ENCODE measurements at regions not wholly inside any gene's neighbourhood (a gene's known extent, or its start where the extent isn't known, plus 50 kb on each side); places are given as distances from the start of the nearest gene placed in this dataset.
A peak's percentile ranks its signal among the peaks of the same experiment; 100 is the strongest.

DNA sequence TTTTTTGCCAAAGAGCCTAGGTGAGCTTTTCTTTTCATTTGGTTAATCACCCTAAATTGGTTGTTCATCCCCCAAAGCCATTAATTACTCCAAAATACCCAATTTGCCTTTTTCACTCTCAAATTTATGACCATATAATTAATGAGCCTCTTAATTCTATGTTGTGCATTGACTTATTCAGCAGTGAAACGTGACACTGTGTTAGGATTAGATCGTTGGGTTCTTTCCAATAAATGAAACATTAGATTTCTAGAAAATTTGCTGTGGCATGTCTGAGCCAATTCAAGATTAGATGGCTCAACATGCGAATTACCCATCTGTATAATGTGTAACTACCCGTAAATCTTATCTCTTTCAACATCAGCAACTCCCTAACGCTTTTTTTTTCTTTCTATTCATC is 273.4 kb downstream of the BMP4 start:
- no peak for DNase-seq (ENCODE audit: low read depth)
- no peak overlapping the region for H3K4me3 ChIP-seq (ENCODE audit: low read depth, low read length)
- no peak for TF ChIP-seq CTCF (conservative IDR thresholded peaks at IDR 0.05; ENCODE audit: low read depth, low read length)

GRCh38 chr14:53672526-53672925 is 284.1 kb downstream of the BMP4 start:
- no peak for DNase-seq (ENCODE audit: low read depth)
- TF ChIP-seq CTCF (conservative IDR thresholded peaks at IDR 0.05; ENCODE audit: low read depth, low read length) = no peak
- H3K4me3 ChIP-seq (ENCODE audit: low read depth, low read length) = no peak overlapping the region

GRCh38 chr14:53670701-53671100 is 285.9 kb downstream of the BMP4 start:
- DNase-seq (ENCODE audit: low read depth) = peak; percentile 36
- H3K4me3 ChIP-seq (ENCODE audit: low read depth, low read length) = no peak overlapping the region
- TF ChIP-seq CTCF (conservative IDR thresholded peaks at IDR 0.05; ENCODE audit: low read depth, low read length) = no peak

DNA sequence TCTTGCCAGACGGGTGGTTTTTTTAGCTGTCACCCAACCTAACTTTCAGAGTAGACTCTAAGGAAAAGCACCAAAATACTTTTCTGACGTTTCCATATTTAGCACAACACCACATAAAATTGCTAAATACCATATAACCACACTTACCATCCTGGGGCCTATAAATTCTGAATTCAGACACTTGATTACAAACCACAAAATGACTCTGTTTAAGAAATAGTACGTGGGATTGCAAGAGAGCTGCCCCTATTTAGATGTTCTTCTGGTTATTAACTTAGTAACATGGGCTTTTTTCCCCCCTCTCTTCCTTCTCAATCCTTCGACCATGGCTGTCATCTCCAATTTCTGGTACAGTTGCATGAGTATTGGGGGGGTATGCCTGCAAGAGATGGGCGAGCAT is 287.7 kb downstream of the BMP4 start:
- no peak for TF ChIP-seq CTCF (conservative IDR thresholded peaks at IDR 0.05; ENCODE audit: low read depth, low read length)

DNA sequence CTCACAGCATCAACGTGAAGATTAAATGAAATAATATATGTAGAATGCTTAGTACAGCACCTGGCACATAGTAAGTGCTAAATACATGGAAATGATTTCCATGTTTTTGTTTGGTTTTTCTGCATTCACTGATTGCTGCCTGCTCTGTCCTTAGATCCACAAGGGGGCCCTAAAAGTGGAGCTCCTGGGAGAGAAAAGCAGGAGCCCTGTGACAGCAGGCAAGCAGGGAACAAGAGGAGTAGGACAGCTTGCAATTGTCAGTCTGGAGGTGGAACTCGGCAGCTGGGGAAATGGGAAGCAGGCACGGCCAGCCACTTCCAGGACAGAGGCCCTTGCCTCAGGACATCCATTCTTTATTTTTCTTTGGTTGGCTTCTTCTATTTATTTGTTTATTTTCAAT is 292.9 kb downstream of the BMP4 start:
- TF ChIP-seq CTCF (conservative IDR thresholded peaks at IDR 0.05; ENCODE audit: low read depth, low read length) = peak; percentile 45
- no peak overlapping the region for H3K4me3 ChIP-seq (ENCODE audit: low read depth, low read length)
- DNase-seq (ENCODE audit: low read depth) = peak; percentile 7

More for the DNA sequence above, 287.7 kb downstream of the BMP4 start:
- no peak for DNase-seq (ENCODE audit: low read depth)
- H3K4me3 ChIP-seq (ENCODE audit: low read depth, low read length) = no peak overlapping the region

DNA sequence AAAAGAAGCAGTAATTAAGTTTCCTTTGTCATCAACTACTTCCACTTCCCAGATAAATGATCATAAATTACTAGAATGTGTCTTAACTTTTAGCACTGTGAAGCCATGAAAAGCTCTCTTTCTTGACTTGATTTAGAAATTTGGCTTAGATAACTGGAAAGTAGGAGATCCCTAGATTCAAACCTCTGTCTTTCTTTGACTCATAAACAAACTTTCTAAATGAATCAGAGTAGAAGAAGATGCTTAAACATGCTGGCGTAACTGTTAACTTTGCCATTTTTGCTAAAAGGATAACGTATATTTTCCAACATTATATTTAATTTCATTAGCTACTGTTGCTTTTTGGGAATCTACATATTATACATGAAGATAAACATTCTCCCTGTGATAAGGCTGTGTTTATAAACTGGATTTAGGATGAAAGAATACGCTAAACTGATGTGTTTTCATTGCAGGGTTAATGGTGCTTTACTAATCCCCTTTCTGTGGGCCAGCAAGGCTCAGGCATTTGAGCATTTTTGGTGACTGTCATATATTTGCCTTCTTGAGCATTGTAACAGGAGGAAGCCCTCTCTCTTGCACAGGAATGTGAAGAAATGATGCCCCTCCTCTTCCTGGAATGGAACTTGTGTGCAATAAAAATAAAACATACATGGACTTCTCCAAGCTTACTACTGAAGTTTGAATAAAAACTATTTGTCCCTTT is 301.4 kb downstream of the BMP4 start:
- TF ChIP-seq CTCF (conservative IDR thresholded peaks at IDR 0.05; ENCODE audit: low read depth, low read length) = no peak
- H3K4me3 ChIP-seq (ENCODE audit: low read depth, low read length) = no peak overlapping the region
- DNase-seq (ENCODE audit: low read depth) = no peak

- no peak for TF ChIP-seq CTCF (conservative IDR thresholded peaks at IDR 0.05; ENCODE audit: low read depth, low read length)
- no peak overlapping the region for H3K4me3 ChIP-seq (ENCODE audit: low read depth, low read length)
- DNase-seq (ENCODE audit: low read depth) = no peak
Measured at GRCh38 chr14:53652068-53652467, 304.6 kb downstream of the BMP4 start.

Measured in choroid plexus epithelial cell (primary cell).